ENCODE measurements at regions not wholly inside any gene's neighbourhood (a gene's known extent, or its start where the extent isn't known, plus 50 kb on each side); places are given as distances from the start of the nearest gene placed in this dataset.

- TF ChIP-seq ZBTB4 (CRISPR knock-in tag; IDR thresholded peaks at IDR 0.05) = no peak
- no peak for TF ChIP-seq E2F4 (IDR thresholded peaks at IDR 0.05; ENCODE audit: low read depth, low read length)
These were observed 475.4 kb upstream of the CNTN3 start (continued) for GRCh38 chr3:75089841-75090240.

GRCh38 chr3:75101329-75102147 is 487.1 kb upstream of the CNTN3 start:
- CTCF ChIA-PET = interaction anchor here (0.5 kb wide), 1 partner anchor 64 kb away, joined by 3 read pairs; no protein-coding TSS in a partner anchor
- H3K9me3 ChIP-seq (replicated peaks; ENCODE audit: control insufficient read depth, insufficient read depth, low read length) = no peaks in the 10 kb centered on the region
- H3K79me2 ChIP-seq (ENCODE audit: control insufficient read depth, insufficient read depth, low read length) = no peaks in the 10 kb centered on the region
- in situ Hi-C loops (cut with MboI) = no loop called here
- FAIRE-seq = no peak
- H3K4me1 ChIP-seq (ENCODE audit: control insufficient read depth, insufficient read depth, low read length) = no peaks in the 10 kb centered on the region
- no peak for DNase-seq (ENCODE audit: low read depth, low spot score)
- intact Hi-C loops (cut with micrococcal nuclease; ENCODE audit: unreplicated experiment) = no loop called here
- no peak overlapping the region for H3K27ac ChIP-seq (ENCODE audit: control insufficient read depth, insufficient read depth)
- no peak overlapping the region for H3K4me3 ChIP-seq
- H2AFZ ChIP-seq (ENCODE audit: control insufficient read depth, low read depth, low read length) = no peak overlapping the region
- H3K27me3 ChIP-seq (replicated peaks in 1 of 2; ENCODE audit: control insufficient read depth in 2 of 2, insufficient read depth in 2 of 2, low read length in 1 of 2) = no peaks in the 10 kb centered on the region
- RAD21 ChIA-PET (ENCODE audit: unreplicated experiment) = no interaction called here
- no peaks in the 10 kb centered on the region for H4K20me1 ChIP-seq (ENCODE audit: control insufficient read depth, insufficient read depth)
- POLR2A ChIA-PET = no interaction called here
- H3K36me3 ChIP-seq (ENCODE audit: control insufficient read depth in 2 of 2, insufficient read depth in 2 of 2, low read length in 1 of 2) = no peaks in the 10 kb centered on the region
- WGBS (ENCODE audit: insufficient coverage, insufficient replicate concordance, low lambda C conversion rate, missing lambda C conversion rate) = 46% methylated on average over 11 of the region's 11 CpGs
- TF ChIP-seq BHLHE40 (IDR thresholded peaks at IDR 0.05; ENCODE audit: borderline replicate concordance in 1 of 2, low read depth in 2 of 2, low read length in 1 of 2) = peak in 1 of 2 experiments; percentile 40; a peak in 2 of 4 replicates
- TF ChIP-seq STAT1 (conservative IDR thresholded peaks at IDR 0.05) = no peak
- no peak overlapping the region for H3K9ac ChIP-seq (ENCODE audit: control insufficient read depth, insufficient read depth, low read length)
- no peak overlapping the region for H3K4me2 ChIP-seq (ENCODE audit: control insufficient read depth, insufficient read depth)
- ATAC-seq = peak; percentile 25; the same call in 1 of the 3 replicates
- SMC1A ChIA-PET (ENCODE audit: uncharacterized antibody, unreplicated experiment) = interaction anchor here (0.7 kb wide), 1 partner anchor 17 kb away, joined by 3 read pairs; no protein-coding TSS in a partner anchor
- no TSS peak for BruUV-seq (replicated peaks)

All from GM12878 (cell line).